ENCODE measurements at regions not wholly inside any gene's neighbourhood (a gene's known extent, or its start where the extent isn't known, plus 50 kb on each side); places are given as distances from the start of the nearest gene placed in this dataset.

GRCh38 chr10:90481326-90481923, 376.4 kb downstream of the HTR7 start:
- Histone ChIP-seq H3K4me1 (ENCODE audit: control insufficient read depth, insufficient read depth, low read length, unreplicated experiment) (peaks cover 6% of the 10 kb centered on the region), H3K36me3 (ENCODE audit: insufficient read depth, low read length) (no peaks in the 10 kb centered on the region), H3K27ac (ENCODE audit: low read depth, low read length) (no peak overlapping the region), H2AFZ (ENCODE audit: low read length, unreplicated experiment) (no peak overlapping the region), H3K79me2 (ENCODE audit: control insufficient read depth, insufficient read depth, low read length, unreplicated experiment) (no peaks in the 10 kb centered on the region), H3K4me3 (ENCODE audit: low read depth, low read length) (no peak overlapping the region), H3K27me3 (ENCODE audit: insufficient read depth, low read length) (no peaks in the 10 kb centered on the region)

- Histone ChIP-seq H3K4me1 (ENCODE audit: control insufficient read depth, insufficient read depth, low read length, unreplicated experiment) (peaks cover 6% of the 10 kb centered on the region), H3K79me2 (ENCODE audit: control insufficient read depth, insufficient read depth, low read length, unreplicated experiment) (no peaks in the 10 kb centered on the region), H3K27ac (ENCODE audit: low read depth, low read length) (no peak overlapping the region), H3K4me3 (ENCODE audit: low read depth, low read length) (no peak overlapping the region), H3K36me3 (ENCODE audit: insufficient read depth, low read length) (no peaks in the 10 kb centered on the region), H3K27me3 (ENCODE audit: insufficient read depth, low read length) (no peaks in the 10 kb centered on the region), H2AFZ (ENCODE audit: low read length, unreplicated experiment) (peak overlapping the region; percentile 4)
These were observed 373.3 kb downstream of the HTR7 start for GRCh38 chr10:90484518-90484917.

- Histone ChIP-seq H3K36me3 (ENCODE audit: insufficient read depth, low read length) (no peaks in the 10 kb centered on the region), H2AFZ (ENCODE audit: low read length, unreplicated experiment) (no peak overlapping the region), H3K27ac (ENCODE audit: low read depth, low read length) (no peak overlapping the region), H3K27me3 (ENCODE audit: insufficient read depth, low read length) (no peaks in the 10 kb centered on the region), H3K4me1 (ENCODE audit: control insufficient read depth, insufficient read depth, low read length, unreplicated experiment) (no peaks in the 10 kb centered on the region), H3K4me3 (ENCODE audit: low read depth, low read length) (no peak overlapping the region), H3K79me2 (ENCODE audit: control insufficient read depth, insufficient read depth, low read length, unreplicated experiment) (no peaks in the 10 kb centered on the region)
These were observed 363.7 kb downstream of the HTR7 start for GRCh38 chr10:90494183-90494582.

GRCh38 chr10:90504172-90504571, 353.7 kb downstream of the HTR7 start:
- no peak overlapping the region for H3K27ac ChIP-seq (ENCODE audit: low read depth, low read length)
- no peaks in the 10 kb centered on the region for H3K79me2 ChIP-seq (ENCODE audit: control insufficient read depth, insufficient read depth, low read length, unreplicated experiment)
- no peaks in the 10 kb centered on the region for H3K36me3 ChIP-seq (ENCODE audit: insufficient read depth, low read length)
- H2AFZ ChIP-seq (ENCODE audit: low read length, unreplicated experiment) = no peak overlapping the region
- no peaks in the 10 kb centered on the region for H3K27me3 ChIP-seq (ENCODE audit: insufficient read depth, low read length)
- no peaks in the 10 kb centered on the region for H3K4me1 ChIP-seq (ENCODE audit: control insufficient read depth, insufficient read depth, low read length, unreplicated experiment)
- no peak overlapping the region for H3K4me3 ChIP-seq (ENCODE audit: low read depth, low read length)

- no peaks in the 10 kb centered on the region for H3K79me2 ChIP-seq (ENCODE audit: control insufficient read depth, insufficient read depth, low read length, unreplicated experiment)
- no peak overlapping the region for H2AFZ ChIP-seq (ENCODE audit: low read length, unreplicated experiment)
- H3K4me3 ChIP-seq (ENCODE audit: low read depth, low read length) = no peak overlapping the region
- H3K27me3 ChIP-seq (ENCODE audit: insufficient read depth, low read length) = no peaks in the 10 kb centered on the region
- no peak overlapping the region for H3K27ac ChIP-seq (ENCODE audit: low read depth, low read length)
- H3K4me1 ChIP-seq (ENCODE audit: control insufficient read depth, insufficient read depth, low read length, unreplicated experiment) = no peaks in the 10 kb centered on the region
- H3K36me3 ChIP-seq (ENCODE audit: insufficient read depth, low read length) = no peaks in the 10 kb centered on the region
These were observed 331.1 kb downstream of the HTR7 start for GRCh38 chr10:90526721-90527120.

GRCh38 chr10:90530521-90530920, 327.3 kb downstream of the HTR7 start:
- H3K4me3 ChIP-seq (ENCODE audit: low read depth, low read length) = no peak overlapping the region
- no peaks in the 10 kb centered on the region for H3K4me1 ChIP-seq (ENCODE audit: control insufficient read depth, insufficient read depth, low read length, unreplicated experiment)
- H3K27ac ChIP-seq (ENCODE audit: low read depth, low read length) = no peak overlapping the region
- H3K27me3 ChIP-seq (ENCODE audit: insufficient read depth, low read length) = no peaks in the 10 kb centered on the region
- H3K36me3 ChIP-seq (ENCODE audit: insufficient read depth, low read length) = no peaks in the 10 kb centered on the region
- no peak overlapping the region for H2AFZ ChIP-seq (ENCODE audit: low read length, unreplicated experiment)
- H3K79me2 ChIP-seq (ENCODE audit: control insufficient read depth, insufficient read depth, low read length, unreplicated experiment) = no peaks in the 10 kb centered on the region

GRCh38 chr10:90557385-90557784, 300.5 kb downstream of the HTR7 start:
- Histone ChIP-seq H3K36me3 (ENCODE audit: insufficient read depth, low read length) (no peaks in the 10 kb centered on the region), H3K79me2 (ENCODE audit: control insufficient read depth, insufficient read depth, low read length, unreplicated experiment) (no peaks in the 10 kb centered on the region), H3K27ac (ENCODE audit: low read depth, low read length) (no peak overlapping the region), H3K4me3 (ENCODE audit: low read depth, low read length) (no peak overlapping the region), H3K27me3 (ENCODE audit: insufficient read depth, low read length) (no peaks in the 10 kb centered on the region), H3K4me1 (ENCODE audit: control insufficient read depth, insufficient read depth, low read length, unreplicated experiment) (no peaks in the 10 kb centered on the region), H2AFZ (ENCODE audit: low read length, unreplicated experiment) (no peak overlapping the region)

GRCh38 chr10:90560331-90560730, 297.5 kb downstream of the HTR7 start:
- no peaks in the 10 kb centered on the region for H3K4me1 ChIP-seq (ENCODE audit: control insufficient read depth, insufficient read depth, low read length, unreplicated experiment)
- no peaks in the 10 kb centered on the region for H3K79me2 ChIP-seq (ENCODE audit: control insufficient read depth, insufficient read depth, low read length, unreplicated experiment)
- no peak overlapping the region for H2AFZ ChIP-seq (ENCODE audit: low read length, unreplicated experiment)
- H3K36me3 ChIP-seq (ENCODE audit: insufficient read depth, low read length) = no peaks in the 10 kb centered on the region
- no peak overlapping the region for H3K4me3 ChIP-seq (ENCODE audit: low read depth, low read length)
- no peaks in the 10 kb centered on the region for H3K27me3 ChIP-seq (ENCODE audit: insufficient read depth, low read length)
- H3K27ac ChIP-seq (ENCODE audit: low read depth, low read length) = no peak overlapping the region

GRCh38 chr10:90561666-90562065, 296.2 kb downstream of the HTR7 start:
- Histone ChIP-seq H3K4me3 (ENCODE audit: low read depth, low read length) (no peak overlapping the region), H2AFZ (ENCODE audit: low read length, unreplicated experiment) (no peak overlapping the region), H3K27me3 (ENCODE audit: insufficient read depth, low read length) (no peaks in the 10 kb centered on the region), H3K4me1 (ENCODE audit: control insufficient read depth, insufficient read depth, low read length, unreplicated experiment) (no peaks in the 10 kb centered on the region), H3K36me3 (ENCODE audit: insufficient read depth, low read length) (no peaks in the 10 kb centered on the region), H3K79me2 (ENCODE audit: control insufficient read depth, insufficient read depth, low read length, unreplicated experiment) (no peaks in the 10 kb centered on the region), H3K27ac (ENCODE audit: low read depth, low read length) (no peak overlapping the region)

GRCh38 chr10:90571481-90572258, 286.2 kb downstream of the HTR7 start:
- Histone ChIP-seq H3K4me3 (ENCODE audit: low read depth, low read length) (no peak overlapping the region), H3K36me3 (ENCODE audit: insufficient read depth, low read length) (no peaks in the 10 kb centered on the region), H3K4me1 (ENCODE audit: control insufficient read depth, insufficient read depth, low read length, unreplicated experiment) (no peaks in the 10 kb centered on the region), H3K79me2 (ENCODE audit: control insufficient read depth, insufficient read depth, low read length, unreplicated experiment) (no peaks in the 10 kb centered on the region), H2AFZ (ENCODE audit: low read length, unreplicated experiment) (no peak overlapping the region), H3K27me3 (ENCODE audit: insufficient read depth, low read length) (no peaks in the 10 kb centered on the region), H3K27ac (ENCODE audit: low read depth, low read length) (no peak overlapping the region)

GRCh38 chr10:90575125-90575524, 282.7 kb downstream of the HTR7 start:
- Histone ChIP-seq H3K27ac (ENCODE audit: low read depth, low read length) (no peak overlapping the region), H2AFZ (ENCODE audit: low read length, unreplicated experiment) (no peak overlapping the region), H3K79me2 (ENCODE audit: control insufficient read depth, insufficient read depth, low read length, unreplicated experiment) (no peaks in the 10 kb centered on the region), H3K4me1 (ENCODE audit: control insufficient read depth, insufficient read depth, low read length, unreplicated experiment) (peaks cover 9% of the 10 kb centered on the region), H3K27me3 (ENCODE audit: insufficient read depth, low read length) (no peaks in the 10 kb centered on the region), H3K4me3 (ENCODE audit: low read depth, low read length) (no peak overlapping the region), H3K36me3 (ENCODE audit: insufficient read depth, low read length) (no peaks in the 10 kb centered on the region)

Data from ACC112 (cell line).